Fibroblast of villous mesenchyme (primary cell): ENCODE measurements at regions not wholly inside any gene's neighbourhood (a gene's known extent, or its start where the extent isn't known, plus 50 kb on each side); places are given as distances from the start of the nearest gene placed in this dataset.

Source experiments
- DNase-seq: peaks from one replicate; pipeline ENCODE4 v3.0.0-alpha.2; 2010; ENCODE audit warnings: low read depth
- H3K4me3 ChIP-seq: 2 replicates; pipeline ENCODE4 v1.5.1; 2011; ENCODE audit warnings: low read depth, mild to moderate bottlenecking, low read length
- TF ChIP-seq, protein P1 (sequence below): IDR thresholded peaks from 2 replicates; pipeline ENCODE4 v1.5.1; 2012; ENCODE audit warnings: low read depth, mild to moderate bottlenecking, low read length; ENCODE audit not compliant: insufficient read depth

DNA sequence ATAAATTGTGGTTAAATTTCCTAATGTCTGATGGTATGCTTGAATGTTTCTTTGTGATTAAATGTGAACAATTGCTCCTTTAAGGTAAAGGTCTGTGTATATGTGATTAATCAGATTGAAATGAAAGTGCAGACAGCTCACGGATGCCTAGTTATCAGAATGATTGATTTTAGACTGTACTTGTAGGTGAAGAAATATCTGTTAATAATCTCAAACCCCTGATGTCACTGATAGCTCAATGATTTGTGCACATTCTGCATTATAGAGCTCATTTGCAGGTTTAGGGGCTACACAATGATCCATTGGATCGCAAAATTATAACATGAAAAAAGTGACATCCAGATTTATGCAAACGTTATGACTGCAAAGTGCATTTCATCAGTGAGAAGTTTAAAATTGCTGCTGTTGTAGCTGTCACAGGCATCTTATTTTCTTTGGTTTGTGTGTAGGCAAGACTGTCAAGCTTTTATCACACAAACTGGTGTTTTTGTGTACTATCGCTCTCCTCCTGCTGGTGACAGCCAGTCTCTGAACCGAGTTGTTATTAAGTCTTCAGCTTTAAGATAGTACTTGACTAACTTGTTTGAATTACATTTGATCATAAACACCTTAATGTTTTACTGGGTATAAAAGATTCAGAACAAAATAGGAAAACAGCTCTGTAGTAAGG lies 103.4 kb upstream of the RMST start:
- TF ChIP-seq, protein P1, sequence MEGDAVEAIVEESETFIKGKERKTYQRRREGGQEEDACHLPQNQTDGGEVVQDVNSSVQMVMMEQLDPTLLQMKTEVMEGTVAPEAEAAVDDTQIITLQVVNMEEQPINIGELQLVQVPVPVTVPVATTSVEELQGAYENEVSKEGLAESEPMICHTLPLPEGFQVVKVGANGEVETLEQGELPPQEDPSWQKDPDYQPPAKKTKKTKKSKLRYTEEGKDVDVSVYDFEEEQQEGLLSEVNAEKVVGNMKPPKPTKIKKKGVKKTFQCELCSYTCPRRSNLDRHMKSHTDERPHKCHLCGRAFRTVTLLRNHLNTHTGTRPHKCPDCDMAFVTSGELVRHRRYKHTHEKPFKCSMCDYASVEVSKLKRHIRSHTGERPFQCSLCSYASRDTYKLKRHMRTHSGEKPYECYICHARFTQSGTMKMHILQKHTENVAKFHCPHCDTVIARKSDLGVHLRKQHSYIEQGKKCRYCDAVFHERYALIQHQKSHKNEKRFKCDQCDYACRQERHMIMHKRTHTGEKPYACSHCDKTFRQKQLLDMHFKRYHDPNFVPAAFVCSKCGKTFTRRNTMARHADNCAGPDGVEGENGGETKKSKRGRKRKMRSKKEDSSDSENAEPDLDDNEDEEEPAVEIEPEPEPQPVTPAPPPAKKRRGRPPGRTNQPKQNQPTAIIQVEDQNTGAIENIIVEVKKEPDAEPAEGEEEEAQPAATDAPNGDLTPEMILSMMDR = no peak
- no peak for DNase-seq
- no peak overlapping the region for H3K4me3 ChIP-seq

DNA sequence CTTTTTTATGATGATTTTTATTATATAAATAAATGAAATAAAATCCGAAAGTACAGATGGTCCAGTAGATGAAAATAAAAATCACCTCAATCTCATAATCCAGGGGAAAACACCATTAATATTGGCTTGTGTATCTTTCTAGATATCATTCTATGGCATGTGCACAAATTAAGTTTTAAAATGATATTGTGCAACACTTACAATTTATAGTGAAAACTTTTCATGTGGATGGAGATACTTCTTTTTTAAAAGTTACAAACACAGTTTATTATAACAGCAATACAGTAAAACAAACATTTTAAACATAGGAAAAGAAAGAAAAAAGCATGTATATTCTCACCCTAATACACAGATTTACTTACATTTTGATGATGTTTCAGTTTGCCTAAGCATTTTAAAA lies 98.9 kb upstream of the RMST start:
- no peak for DNase-seq
- H3K4me3 ChIP-seq = no peak overlapping the region
- TF ChIP-seq, protein P1 = no peak

DNA sequence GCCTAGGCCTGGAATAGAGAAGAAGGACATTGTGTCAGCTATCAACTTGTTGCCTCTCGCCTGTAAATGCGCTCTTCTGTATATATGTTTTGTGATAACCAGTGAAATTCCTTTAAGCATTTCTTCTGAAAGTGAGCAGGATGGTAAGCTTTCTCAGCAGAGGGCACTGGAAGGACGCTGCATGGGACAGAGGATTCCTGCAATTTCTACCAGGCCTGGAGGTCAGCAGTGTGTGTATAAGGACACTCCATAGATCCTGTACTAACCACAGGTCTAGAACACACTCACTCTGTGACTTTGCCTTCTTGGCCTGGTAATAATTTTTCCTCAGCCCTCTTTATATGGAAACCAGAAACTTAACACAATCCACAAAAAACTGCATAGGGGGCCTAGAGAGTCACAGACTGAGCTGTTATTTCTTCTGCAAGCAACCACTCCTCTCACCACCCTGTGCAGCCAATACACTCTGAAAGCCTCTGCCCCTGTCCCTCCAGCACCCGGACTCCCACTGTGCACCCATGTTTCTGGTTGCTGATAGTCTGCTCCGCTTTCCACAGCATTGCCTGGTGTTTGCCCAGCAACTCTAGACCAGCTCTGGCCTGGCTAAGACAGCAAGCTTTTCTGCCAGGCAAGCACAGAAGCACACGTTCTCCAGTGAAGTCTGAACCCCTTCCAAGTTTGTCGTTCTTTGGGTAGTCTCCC lies 94.0 kb upstream of the RMST start:
- TF ChIP-seq, protein P1 = no peak
- no peak overlapping the region for H3K4me3 ChIP-seq
- DNase-seq = no peak

DNA sequence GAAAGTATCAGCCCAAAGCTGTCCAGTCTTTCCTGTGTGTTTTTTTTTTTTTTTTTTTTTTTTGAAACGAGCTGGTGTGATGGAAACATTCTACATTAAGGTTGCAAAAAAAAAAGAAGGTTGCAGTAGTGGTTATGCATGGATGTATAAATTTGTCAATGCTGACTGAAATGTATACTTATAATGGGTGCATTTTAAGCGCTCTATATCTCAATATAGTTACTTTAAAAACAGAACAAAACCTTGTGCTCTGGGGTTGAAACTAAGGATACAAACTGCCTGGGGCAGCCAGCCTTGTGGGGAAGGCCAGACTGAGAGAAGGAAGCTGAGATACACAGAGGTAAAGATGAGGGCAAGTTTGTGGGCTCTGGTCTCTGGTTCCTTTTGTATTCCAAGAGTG lies 87.3 kb upstream of the RMST start:
- DNase-seq = no peak
- no peak overlapping the region for H3K4me3 ChIP-seq
- TF ChIP-seq, protein P1 = no peak

DNA sequence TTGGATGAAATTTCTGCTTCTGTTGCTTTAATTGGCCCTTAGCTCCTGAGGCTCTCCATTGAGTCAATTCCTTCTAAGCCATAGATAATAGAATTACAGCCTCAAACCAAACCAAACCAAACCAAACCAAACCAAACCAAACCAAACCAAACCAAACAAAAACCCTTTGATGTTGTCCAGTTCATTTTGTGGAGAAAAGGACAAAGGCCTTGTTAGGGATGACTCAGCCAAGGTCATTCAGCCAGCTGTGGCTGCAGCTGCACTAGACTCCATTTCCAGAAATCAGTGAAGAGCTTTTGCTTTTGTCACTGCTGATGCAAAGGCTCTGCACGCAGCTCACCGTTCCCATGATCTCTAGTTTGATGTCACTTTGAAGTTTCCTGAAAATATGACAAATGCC lies 82.2 kb upstream of the RMST start:
- TF ChIP-seq, protein P1 = no peak
- no peak overlapping the region for H3K4me3 ChIP-seq
- no peak for DNase-seq

DNA sequence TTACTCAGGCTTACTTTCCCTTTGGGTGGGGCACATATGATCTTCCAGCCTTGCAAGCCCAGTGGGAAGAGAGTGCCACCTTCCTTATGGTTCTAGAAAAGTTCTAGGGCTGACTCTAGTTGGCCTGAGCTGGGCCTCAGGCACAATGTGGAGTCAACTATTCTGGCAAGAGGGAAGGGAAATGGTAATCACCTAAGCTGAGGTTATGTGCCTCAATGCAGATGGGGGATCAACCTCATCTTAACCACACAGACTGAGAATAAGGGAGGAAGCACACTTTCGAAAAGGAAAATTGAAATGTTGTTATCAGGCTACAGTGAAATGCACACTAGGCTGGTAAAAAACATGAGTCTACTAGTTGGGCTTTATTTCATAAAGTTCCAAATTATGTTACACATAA lies 77.5 kb upstream of the RMST start:
- no peak for DNase-seq
- no peak overlapping the region for H3K4me3 ChIP-seq
- TF ChIP-seq, protein P1 = no peak

DNA sequence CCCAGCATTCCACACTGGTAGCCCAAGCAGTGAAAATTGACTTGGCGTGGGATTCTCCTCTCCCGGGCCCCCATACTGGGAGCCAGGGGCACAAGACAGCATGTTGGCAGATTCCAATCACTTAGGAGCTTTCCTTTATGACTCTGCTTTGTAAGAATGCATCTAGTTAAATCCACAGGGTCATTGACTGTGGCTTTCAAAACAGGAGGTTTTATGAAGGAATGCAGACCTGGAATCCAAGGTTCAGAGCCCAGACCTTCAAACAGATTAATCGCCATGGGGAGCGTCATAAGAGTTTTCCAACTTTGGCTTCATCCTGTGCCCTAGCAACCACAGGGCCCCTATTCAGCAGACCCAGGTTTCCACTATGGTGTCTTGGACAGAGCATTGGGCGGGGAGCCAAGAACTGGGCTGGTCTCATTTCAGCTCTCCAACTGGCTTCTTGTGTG lies 76.4 kb upstream of the RMST start:
- no peak overlapping the region for H3K4me3 ChIP-seq
- TF ChIP-seq, protein P1 = no peak
- DNase-seq = no peak
